Right atrium auricular region (tissue), 2 donors: ENCODE measurements at regions not wholly inside any gene's neighbourhood (a gene's known extent, or its start where the extent isn't known, plus 50 kb on each side); places are given as distances from the start of the nearest gene placed in this dataset.

Experiments
- DNase-seq: peaks from one replicate; pipeline ENCODE4 v3.0.0-alpha.2; 2019; ENCODE audit warnings: low spot score
- H3K27ac ChIP-seq, 2 donors: fragments of 200-600 bp; sonication (generic); 1 replicate in 1 of 2; 2 replicates in 1 of 2; pipeline ENCODE4 v1.5.1; 2016 to 2019
- H3K27me3 ChIP-seq, 2 donors: fragments of 200-600 bp; sonication (generic); one replicate each; pipeline versions ENCODE4 v1.5.1 to v1.6.0; 2017 to 2019
- H3K36me3 ChIP-seq: fragments of 200-600 bp; sonication (generic); one replicate; pipeline ENCODE4 v1.5.1; 2016
- H3K4me1 ChIP-seq, 2 donors: fragments of 200-600 bp; sonication (generic); one replicate each; pipeline versions ENCODE4 v1.5.1 to v1.6.0; 2017 to 2019
- H3K4me3 ChIP-seq, 2 donors: fragments of 200-600 bp; sonication (generic); 1 replicate in 1 of 2; 2 replicates in 1 of 2; pipeline ENCODE4 v1.5.1; 2017 to 2019; ENCODE audit warnings: mild to moderate bottlenecking in 1 of 2, moderate library complexity in 1 of 2
- H3K9me3 ChIP-seq, 2 donors: fragments of 200-600 bp; sonication (generic); one replicate each; pipeline ENCODE4 v1.5.1; 2019
- TF ChIP-seq, protein P1 (sequence below), 2 donors: fragments of 200-600 bp; sonication (generic); IDR thresholded peaks; one replicate each; pipeline ENCODE4 v1.5.1; 2019; ENCODE audit warnings: antibody characterized with exemption in 2 of 2

DNA sequence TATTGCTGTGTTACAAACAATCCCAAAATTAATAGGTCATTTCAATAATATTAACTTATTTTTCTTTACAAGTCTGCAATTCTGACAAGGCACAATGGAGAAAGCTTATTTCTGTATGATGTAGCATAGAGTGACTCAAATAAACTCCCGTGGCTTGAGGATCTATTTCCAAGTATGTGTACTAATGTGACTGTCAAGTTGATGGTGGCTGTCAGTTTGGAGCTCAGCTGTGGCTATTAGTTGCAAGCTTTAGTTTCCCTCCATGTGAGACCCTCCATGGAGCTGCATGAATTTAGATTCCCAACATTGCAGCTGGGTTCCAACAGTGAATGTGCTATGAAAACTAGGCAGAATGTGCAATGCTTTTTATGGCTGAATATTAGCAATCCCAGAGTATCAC lies 515.5 kb upstream of the GBE1 start:
- no peaks in the 10 kb centered on the region for H3K9me3 ChIP-seq
- H3K27ac ChIP-seq: no peak overlapping the region
- no peaks in the 10 kb centered on the region for H3K4me1 ChIP-seq
- no peak overlapping the region for H3K4me3 ChIP-seq
- TF ChIP-seq, protein P1, sequence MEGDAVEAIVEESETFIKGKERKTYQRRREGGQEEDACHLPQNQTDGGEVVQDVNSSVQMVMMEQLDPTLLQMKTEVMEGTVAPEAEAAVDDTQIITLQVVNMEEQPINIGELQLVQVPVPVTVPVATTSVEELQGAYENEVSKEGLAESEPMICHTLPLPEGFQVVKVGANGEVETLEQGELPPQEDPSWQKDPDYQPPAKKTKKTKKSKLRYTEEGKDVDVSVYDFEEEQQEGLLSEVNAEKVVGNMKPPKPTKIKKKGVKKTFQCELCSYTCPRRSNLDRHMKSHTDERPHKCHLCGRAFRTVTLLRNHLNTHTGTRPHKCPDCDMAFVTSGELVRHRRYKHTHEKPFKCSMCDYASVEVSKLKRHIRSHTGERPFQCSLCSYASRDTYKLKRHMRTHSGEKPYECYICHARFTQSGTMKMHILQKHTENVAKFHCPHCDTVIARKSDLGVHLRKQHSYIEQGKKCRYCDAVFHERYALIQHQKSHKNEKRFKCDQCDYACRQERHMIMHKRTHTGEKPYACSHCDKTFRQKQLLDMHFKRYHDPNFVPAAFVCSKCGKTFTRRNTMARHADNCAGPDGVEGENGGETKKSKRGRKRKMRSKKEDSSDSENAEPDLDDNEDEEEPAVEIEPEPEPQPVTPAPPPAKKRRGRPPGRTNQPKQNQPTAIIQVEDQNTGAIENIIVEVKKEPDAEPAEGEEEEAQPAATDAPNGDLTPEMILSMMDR (IDR thresholded peaks at IDR 0.05): no peak
- H3K27me3 ChIP-seq: no peaks in the 10 kb centered on the region
- H3K36me3 ChIP-seq: no peaks in the 10 kb centered on the region
- no peak for DNase-seq

DNA sequence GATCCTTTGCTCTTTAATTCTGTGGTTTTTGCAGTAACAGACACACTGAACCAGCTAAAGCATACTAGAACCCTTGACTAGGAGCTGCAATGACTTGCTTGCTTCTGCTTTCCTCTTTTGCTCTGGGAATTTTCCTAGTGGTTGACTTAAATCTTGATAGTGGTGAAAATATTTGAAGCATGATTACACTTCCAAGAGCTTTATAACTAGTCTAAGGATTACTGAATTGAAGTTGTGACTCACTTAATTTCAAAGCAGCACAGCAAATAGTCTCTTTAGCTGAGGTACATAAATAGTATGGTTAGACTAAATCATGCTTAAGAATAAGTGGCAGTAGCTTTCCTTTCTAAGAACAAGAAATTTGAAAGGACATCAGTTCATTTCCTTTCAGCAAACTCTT lies 513.5 kb upstream of the GBE1 start:
- TF ChIP-seq, protein P1 (IDR thresholded peaks at IDR 0.05): no peak

DNA sequence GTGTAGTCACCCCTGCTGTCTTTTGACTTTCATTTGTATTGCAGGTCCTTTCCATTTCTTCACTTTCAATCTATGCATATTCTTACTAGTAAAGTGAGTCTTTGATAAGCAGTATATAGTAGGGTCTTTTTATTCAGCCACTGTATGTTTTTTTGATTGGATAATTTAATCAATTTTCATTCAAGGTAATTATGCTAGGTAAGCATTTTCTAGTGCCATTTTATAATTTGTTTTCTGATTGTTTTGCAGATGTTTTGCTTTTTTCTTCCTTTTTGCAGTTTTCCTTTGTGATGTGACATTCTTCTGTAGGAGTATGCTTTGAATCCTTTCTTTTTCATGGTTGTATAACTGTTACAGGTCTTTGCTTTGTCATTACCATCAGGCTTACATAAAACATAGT lies 504.3 kb upstream of the GBE1 start:
- Histone ChIP-seq H3K27me3 (no peaks in the 10 kb centered on the region), H3K9me3 (peaks cover 0 to 5% of the 10 kb centered on the region in 2 donors), H3K4me1 (no peaks in the 10 kb centered on the region), H3K36me3 (no peaks in the 10 kb centered on the region), H3K27ac (no peak overlapping the region), H3K4me3 (no peak overlapping the region)
- TF ChIP-seq, protein P1 (IDR thresholded peaks at IDR 0.05): no peak
- no peak for DNase-seq

More for the DNA sequence above, 513.5 kb upstream of the GBE1 start:
- Histone ChIP-seq H3K27me3 (no peaks in the 10 kb centered on the region), H3K9me3 (no peaks in the 10 kb centered on the region), H3K4me3 (no peak overlapping the region), H3K36me3 (no peaks in the 10 kb centered on the region), H3K4me1 (no peaks in the 10 kb centered on the region), H3K27ac (no peak overlapping the region)
- DNase-seq: no peak

DNA sequence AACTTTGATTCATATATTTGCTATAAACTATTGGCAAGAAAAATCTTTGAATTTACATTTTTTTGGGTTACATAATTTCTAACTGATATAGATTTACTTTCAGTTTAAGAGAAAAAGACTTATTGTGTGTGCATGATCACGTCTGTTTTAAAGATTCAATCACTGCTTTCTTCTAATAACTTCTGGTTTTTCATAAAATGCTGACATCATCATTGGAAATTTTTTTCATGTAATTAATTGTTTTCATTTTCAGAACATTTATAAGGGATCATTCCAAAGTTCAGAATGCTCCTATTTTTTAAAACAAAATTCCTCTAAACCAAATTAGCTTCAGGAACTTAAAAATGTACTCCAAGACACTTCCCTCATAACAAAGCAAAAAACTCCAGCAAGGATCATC lies 500.7 kb upstream of the GBE1 start:
- Histone ChIP-seq H3K4me3 (no peak overlapping the region), H3K9me3 (no peaks in the 10 kb centered on the region), H3K4me1 (no peaks in the 10 kb centered on the region), H3K27me3 (no peaks in the 10 kb centered on the region), H3K36me3 (no peaks in the 10 kb centered on the region), H3K27ac (no peak overlapping the region)
- TF ChIP-seq, protein P1 (IDR thresholded peaks at IDR 0.05): no peak
- no peak for DNase-seq

DNA sequence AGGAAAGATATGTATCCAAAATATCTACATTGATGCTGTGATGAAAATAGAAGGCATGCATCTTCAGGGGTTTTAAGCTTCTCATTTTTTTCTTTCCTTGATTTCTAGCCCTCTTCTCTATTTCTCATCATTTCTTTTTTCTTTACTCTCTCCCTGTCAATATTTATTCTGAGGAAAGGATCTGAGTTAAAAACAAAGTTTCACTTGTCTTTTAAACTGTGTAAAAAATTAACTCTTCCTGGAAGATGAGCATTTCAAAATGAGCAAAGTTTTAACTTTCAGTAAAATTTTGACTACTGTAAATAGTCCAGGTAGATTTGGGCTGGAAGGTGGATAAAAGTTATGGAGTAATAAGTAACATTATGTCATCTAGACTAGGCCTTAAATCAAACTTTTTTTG lies 500.2 kb upstream of the GBE1 start:
- Histone ChIP-seq H3K27me3 (no peaks in the 10 kb centered on the region), H3K4me1 (no peaks in the 10 kb centered on the region), H3K36me3 (no peaks in the 10 kb centered on the region), H3K9me3 (no peaks in the 10 kb centered on the region), H3K27ac (no peak overlapping the region), H3K4me3 (no peak overlapping the region)
- DNase-seq: no peak
- TF ChIP-seq, protein P1 (IDR thresholded peaks at IDR 0.05): no peak

DNA sequence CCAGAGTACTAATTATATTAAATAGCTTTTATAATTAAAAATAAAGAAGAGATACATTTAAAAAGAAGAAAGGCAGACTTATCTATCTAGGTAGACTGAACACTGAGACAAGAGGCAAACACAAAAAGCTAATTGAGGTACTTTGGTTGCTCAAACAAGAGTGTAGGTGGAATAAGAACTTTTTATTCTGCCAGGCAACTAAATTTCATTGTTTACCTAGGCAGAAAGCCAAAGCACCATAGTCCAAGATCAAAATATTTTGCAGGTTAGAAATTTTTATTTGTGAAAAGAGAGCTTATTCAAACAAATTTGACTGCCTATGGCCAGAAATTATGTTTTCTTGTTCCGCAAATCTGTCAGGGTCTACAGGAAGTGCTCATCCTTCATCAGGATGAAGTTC lies 499.6 kb upstream of the GBE1 start:
- DNase-seq: no peak
- no peak overlapping the region for H3K4me3 ChIP-seq
- no peaks in the 10 kb centered on the region for H3K36me3 ChIP-seq
- TF ChIP-seq, protein P1 (IDR thresholded peaks at IDR 0.05): no peak
- no peaks in the 10 kb centered on the region for H3K4me1 ChIP-seq
- no peaks in the 10 kb centered on the region for H3K27me3 ChIP-seq
- no peaks in the 10 kb centered on the region for H3K9me3 ChIP-seq
- H3K27ac ChIP-seq: no peak overlapping the region
